KOPT-K1 (cell line): ENCODE measurements at regions not wholly inside any gene's neighbourhood (a gene's known extent, or its start where the extent isn't known, plus 50 kb on each side); places are given as distances from the start of the nearest gene placed in this dataset.
"Not testable (repeated sequence)": the region's sequence is repeated elsewhere in the genome, so short reads cannot be mapped to it uniquely, and the experiment has no call there.

Experiments
- H3K27ac ChIP-seq: fragments of 200-600 bp; sonication (generic); 2 replicates; pipeline ENCODE4 v1.5.1; 2016; ENCODE audit warnings: antibody characterized with exemption, mild to moderate bottlenecking, low read depth, low read length; ENCODE audit not compliant: poor library complexity, severe bottlenecking
- H3K36me3 ChIP-seq: fragments of 200-600 bp; sonication (generic); 2 replicates; pipeline ENCODE4 v1.5.1; 2017; ENCODE audit warnings: antibody characterized with exemption, mild to moderate bottlenecking, low read length, moderate library complexity; ENCODE audit not compliant: insufficient read depth
- H3K9me3 ChIP-seq: fragments of 200-600 bp; sonication (generic); 2 replicates; pipeline ENCODE4 v1.5.1; 2017; ENCODE audit warnings: antibody characterized with exemption, low read length, mild to moderate bottlenecking; ENCODE audit not compliant: insufficient read depth, poor library complexity, severe bottlenecking

DNA sequence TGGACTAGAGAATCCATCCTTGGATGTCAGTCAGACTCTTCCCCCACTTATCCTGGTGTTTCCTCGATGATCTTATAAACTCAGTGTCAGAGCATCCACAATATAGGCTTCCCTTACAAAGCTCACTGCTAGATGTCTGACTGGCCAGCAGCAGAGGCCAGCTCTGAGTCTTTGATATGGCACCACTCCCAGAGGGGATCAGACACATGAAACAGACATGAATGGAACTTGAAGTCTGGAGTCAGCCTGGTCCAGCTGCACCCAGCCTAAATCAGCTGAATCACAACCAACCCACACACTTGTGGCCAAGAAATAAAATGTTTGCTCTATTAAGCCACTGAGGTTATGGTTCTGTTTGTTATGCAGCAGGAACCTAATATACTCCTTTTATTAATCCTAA, 129.6 kb upstream of the MED14 start:
- H3K36me3 ChIP-seq = no peaks in the 10 kb centered on the region
- H3K27ac ChIP-seq = no peak overlapping the region
- peaks cover 14% of the 10 kb centered on the region for H3K9me3 ChIP-seq

DNA sequence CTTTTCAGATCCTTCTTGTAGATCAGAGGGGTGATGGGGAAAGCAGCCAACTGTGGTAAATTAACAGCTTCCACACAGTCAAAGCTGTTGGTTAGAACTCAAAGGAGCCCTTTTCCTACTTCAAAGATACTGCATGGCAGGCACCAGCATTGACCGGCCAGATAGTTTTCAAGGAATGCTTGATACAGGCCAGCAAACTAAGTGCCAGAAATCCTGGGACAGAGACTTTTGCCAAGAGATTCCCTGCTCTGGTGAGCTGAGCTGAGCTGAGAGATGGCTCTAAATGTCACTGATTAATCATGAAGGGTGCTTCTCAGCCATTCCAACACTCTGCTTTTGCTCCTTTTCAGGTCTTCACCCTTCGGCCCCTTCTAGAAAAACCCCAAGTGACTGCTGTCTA, 131.6 kb upstream of the MED14 start:
- Histone ChIP-seq H3K9me3 (no peaks in the 10 kb centered on the region), H3K27ac (no peak overlapping the region), H3K36me3 (no peaks in the 10 kb centered on the region)

DNA sequence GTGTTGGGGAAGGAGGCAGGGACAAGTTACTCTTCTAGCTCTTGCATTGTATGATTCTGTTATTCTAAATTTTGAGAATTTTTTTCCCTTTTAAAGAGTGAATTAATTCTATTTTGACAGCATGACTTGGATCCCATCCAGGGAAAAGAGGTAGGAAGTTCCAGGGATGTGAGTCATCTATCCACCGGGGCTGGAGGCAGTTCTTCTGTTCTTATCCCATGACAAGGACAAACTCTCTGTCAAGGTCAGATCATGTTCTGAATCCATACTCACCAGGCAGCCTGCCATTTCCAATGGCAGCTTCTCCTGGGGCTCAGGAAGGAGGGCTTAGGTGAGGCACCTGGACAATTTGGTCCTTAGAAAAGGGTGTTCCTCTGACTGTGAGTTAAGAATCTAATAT, 132.0 kb upstream of the MED14 start:
- Histone ChIP-seq H3K36me3 (no peaks in the 10 kb centered on the region), H3K27ac (no peak overlapping the region), H3K9me3 (no peaks in the 10 kb centered on the region)

GRCh38 chrX:40868868-40869267, 133.5 kb upstream of the MED14 start:
- Histone ChIP-seq H3K27ac (no peak overlapping the region), H3K9me3 (no peaks in the 10 kb centered on the region), H3K36me3 (no peaks in the 10 kb centered on the region)

GRCh38 chrX:40870982-40871381, 135.6 kb upstream of the MED14 start:
- H3K36me3 ChIP-seq, H3K9me3 ChIP-seq, H3K27ac ChIP-seq: not testable (repeated sequence)

GRCh38 chrX:40871385-40872082, 136.2 kb upstream of the MED14 start:
- no peaks in the 10 kb centered on the region for H3K36me3 ChIP-seq
- H3K9me3 ChIP-seq = no peaks in the 10 kb centered on the region
- no peak overlapping the region for H3K27ac ChIP-seq

GRCh38 chrX:40872351-40872750, 137.0 kb upstream of the MED14 start:
- Histone ChIP-seq H3K27ac (no peak overlapping the region), H3K9me3 (no peaks in the 10 kb centered on the region), H3K36me3 (no peaks in the 10 kb centered on the region)

DNA sequence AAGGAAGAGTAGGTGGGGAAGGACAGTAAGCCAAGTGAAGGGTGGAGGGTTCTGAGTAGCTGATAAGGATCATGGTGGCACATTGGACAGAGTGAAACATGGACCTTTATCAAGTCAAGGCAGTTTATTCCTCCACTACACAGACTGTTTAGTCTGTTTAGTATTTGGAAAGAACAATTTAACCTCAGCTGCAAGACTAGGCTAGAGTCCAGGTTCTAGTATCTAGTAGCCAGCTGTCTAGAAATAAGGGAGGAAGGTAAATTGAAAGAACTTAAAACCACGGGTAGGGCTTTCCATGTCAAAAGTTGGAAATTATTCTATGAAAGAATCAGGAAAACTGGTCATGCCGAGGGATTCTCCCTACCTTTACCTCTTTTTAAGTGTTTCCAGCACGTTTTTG, 140.1 kb upstream of the MED14 start:
- Histone ChIP-seq H3K27ac (no peak overlapping the region), H3K36me3 (no peaks in the 10 kb centered on the region), H3K9me3 (no peaks in the 10 kb centered on the region)

DNA sequence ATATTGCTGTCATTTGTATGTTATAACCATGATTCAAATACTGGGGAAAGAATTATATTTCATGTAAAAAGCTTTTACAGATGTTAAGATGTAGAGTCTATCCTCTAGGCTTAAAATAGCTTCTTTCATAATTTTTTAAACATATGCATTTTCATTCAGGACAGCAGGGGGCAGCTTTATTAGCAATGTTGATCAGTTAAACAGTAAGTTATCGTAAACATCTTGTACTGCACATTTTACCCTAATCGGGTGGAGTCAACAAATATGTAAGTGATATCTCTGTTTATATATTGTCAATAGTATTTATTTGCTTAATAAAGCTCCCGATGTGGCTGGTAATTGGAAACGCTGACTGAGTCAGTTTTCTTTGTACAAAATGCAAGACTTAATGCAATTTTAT, 142.5 kb upstream of the MED14 start:
- no peaks in the 10 kb centered on the region for H3K9me3 ChIP-seq
- H3K36me3 ChIP-seq = no peaks in the 10 kb centered on the region
- no peak overlapping the region for H3K27ac ChIP-seq

GRCh38 chrX:40878766-40879165, 143.4 kb upstream of the MED14 start:
- Histone ChIP-seq H3K27ac (no peak overlapping the region), H3K36me3 (no peaks in the 10 kb centered on the region), H3K9me3 (no peaks in the 10 kb centered on the region)

DNA sequence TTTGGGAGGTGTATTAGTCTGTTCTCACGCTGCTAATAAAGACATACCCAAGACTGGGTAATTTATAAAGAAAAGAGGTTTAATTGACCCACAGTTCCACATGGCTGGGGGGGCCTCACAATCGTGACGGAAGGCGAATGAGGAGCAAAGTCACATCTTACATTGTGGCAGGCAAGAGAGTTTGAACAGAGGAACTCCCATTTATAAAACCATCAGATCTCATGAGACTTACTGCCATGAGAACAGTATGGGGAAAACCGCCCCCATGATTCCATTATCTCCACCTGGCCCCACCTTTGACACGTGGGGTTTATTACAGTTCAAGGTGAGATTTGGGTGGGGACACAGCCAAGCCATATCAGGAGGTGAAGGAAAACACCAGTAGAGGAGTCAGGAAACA, 143.8 kb upstream of the MED14 start:
- H3K36me3 ChIP-seq, H3K9me3 ChIP-seq, H3K27ac ChIP-seq: not testable (repeated sequence)

- Histone ChIP-seq H3K9me3 (no peaks in the 10 kb centered on the region), H3K27ac (no peak overlapping the region), H3K36me3 (no peaks in the 10 kb centered on the region)
These were observed 145.4 kb upstream of the MED14 start for GRCh38 chrX:40880712-40881111.

GRCh38 chrX:40883021-40883619, 147.8 kb upstream of the MED14 start:
- no peaks in the 10 kb centered on the region for H3K36me3 ChIP-seq
- H3K27ac ChIP-seq = no peak overlapping the region
- no peaks in the 10 kb centered on the region for H3K9me3 ChIP-seq

- Histone ChIP-seq H3K9me3 (peaks cover 2% of the 10 kb centered on the region), H3K36me3 (no peaks in the 10 kb centered on the region), H3K27ac (no peak overlapping the region)
These were observed 150.6 kb upstream of the MED14 start for GRCh38 chrX:40885989-40886388.

- H3K9me3 ChIP-seq = peaks cover 11% of the 10 kb centered on the region
- H3K27ac ChIP-seq = no peak overlapping the region
- no peaks in the 10 kb centered on the region for H3K36me3 ChIP-seq
These were observed 152.1 kb upstream of the MED14 start for GRCh38 chrX:40887476-40887875.

GRCh38 chrX:40891798-40892197, 156.5 kb upstream of the MED14 start:
- H3K36me3 ChIP-seq = no peaks in the 10 kb centered on the region
- no peak overlapping the region for H3K27ac ChIP-seq
- peaks cover 11% of the 10 kb centered on the region for H3K9me3 ChIP-seq
